SK-N-SH treated with all-trans-retinoic acid at 6 μM for 48 hours (cell line): ENCODE measurements at regions not wholly inside any gene's neighbourhood (a gene's known extent, or its start where the extent isn't known, plus 50 kb on each side); places are given as distances from the start of the nearest gene placed in this dataset.

ENCODE experiments used
- CREB5 ChIP-seq: fragments of 250-450 bp; sonication (Bioruptor Pico); IDR thresholded peaks from 2 replicates; pipeline ENCODE4 v1.5.1; 2020; ENCODE audit warnings: low read depth, mild to moderate bottlenecking, moderate library complexity
- ESRRG ChIP-seq: fragments of 250-450 bp; sonication (Bioruptor Pico); IDR thresholded peaks from 2 replicates; pipeline ENCODE4 v1.6.1; 2021; ENCODE audit warnings: mild to moderate bottlenecking
- ISL1 ChIP-seq: fragments of 250-450 bp; sonication (Bioruptor Pico); IDR thresholded peaks from 2 replicates; pipeline ENCODE4 v2.1.2; 2022; ENCODE audit warnings: mild to moderate bottlenecking, moderate library complexity
- OSR1 ChIP-seq: fragments of 250-450 bp; sonication (Bioruptor Pico); IDR thresholded peaks from 2 replicates; pipeline ENCODE4 v1.8.0; 2022; ENCODE audit warnings: moderate library complexity, mild to moderate bottlenecking, inconsistent platforms
- PATZ1 ChIP-seq: fragments of 250-450 bp; sonication (Bioruptor Pico); IDR thresholded peaks from 2 replicates; pipeline ENCODE4 v1.8.0; 2020; ENCODE audit warnings: mild to moderate bottlenecking, moderate library complexity, borderline replicate concordance
- POU6F1 ChIP-seq: fragments of 250-450 bp; sonication (Bioruptor Pico); IDR thresholded peaks from 2 replicates; pipeline ENCODE4 v1.8.0; 2021; ENCODE audit warnings: low read depth, mild to moderate bottlenecking, moderate library complexity, borderline replicate concordance
- PPARA ChIP-seq: fragments of 250-450 bp; sonication (Bioruptor Pico); IDR thresholded peaks from 2 replicates; pipeline ENCODE4 v1.5.0; 2020; ENCODE audit warnings: mild to moderate bottlenecking, borderline replicate concordance
- RARB ChIP-seq: fragments of 250-450 bp; sonication (Bioruptor Pico); IDR thresholded peaks from 2 replicates; pipeline ENCODE4 v1.8.0; 2021; ENCODE audit warnings: mild to moderate bottlenecking, moderate library complexity
- TSHZ2 ChIP-seq: fragments of 250-450 bp; sonication (Bioruptor Pico); IDR thresholded peaks from 2 replicates; pipeline ENCODE4 v1.5.0; 2020; ENCODE audit warnings: mild to moderate bottlenecking, moderate library complexity
- ZFP3 ChIP-seq: fragments of 250-450 bp; sonication (Bioruptor Pico); IDR thresholded peaks from 2 replicates; pipeline ENCODE4 v1.5.0; 2020; ENCODE audit warnings: mild to moderate bottlenecking, moderate library complexity
- ZNF70 ChIP-seq: fragments of 450-650 bp; formaldehyde crosslinking; IDR thresholded peaks from 2 replicates; pipeline ENCODE4 v1.5.0; 2020; ENCODE audit warnings: mild to moderate bottlenecking, moderate library complexity
- TF ChIP-seq, protein P1 (sequence below): fragments of 250-450 bp; sonication (Bioruptor Pico); IDR thresholded peaks from 2 replicates; pipeline ENCODE4 v1.5.1; 2021; ENCODE audit warnings: mild to moderate bottlenecking, moderate library complexity

DNA sequence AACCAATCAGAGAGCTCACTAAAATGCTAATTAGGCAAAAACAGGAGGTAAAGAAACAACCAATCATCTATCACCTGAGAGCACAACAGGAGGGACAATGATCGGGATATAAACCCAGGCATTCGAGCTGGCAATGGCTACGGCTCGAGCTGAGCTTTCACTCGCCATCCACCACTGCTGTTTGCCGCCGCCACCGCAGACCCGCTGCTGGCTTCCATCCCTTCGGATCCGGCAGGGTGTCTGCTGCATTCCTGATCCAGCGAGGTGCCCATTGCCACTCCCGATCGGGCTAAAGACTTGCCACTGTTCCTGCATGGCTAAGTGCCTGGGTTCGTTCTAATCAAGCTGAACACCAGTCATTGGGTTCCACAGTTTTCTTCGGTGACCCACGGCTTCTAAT lies 236.7 kb upstream of the DLGAP1 start:
- TF ChIP-seq CREB5 (CRISPR knock-in tag), result no peak
- no peak for TF ChIP-seq RARB (CRISPR knock-in tag)
- no peak for TF ChIP-seq POU6F1 (CRISPR knock-in tag)
- TF ChIP-seq TSHZ2 (CRISPR knock-in tag), result no peak
- no peak for TF ChIP-seq ZFP3 (CRISPR knock-in tag)
- TF ChIP-seq ESRRG (CRISPR knock-in tag), result no peak
- TF ChIP-seq ZNF70 (CRISPR knock-in tag), result no peak
- TF ChIP-seq, protein P1, sequence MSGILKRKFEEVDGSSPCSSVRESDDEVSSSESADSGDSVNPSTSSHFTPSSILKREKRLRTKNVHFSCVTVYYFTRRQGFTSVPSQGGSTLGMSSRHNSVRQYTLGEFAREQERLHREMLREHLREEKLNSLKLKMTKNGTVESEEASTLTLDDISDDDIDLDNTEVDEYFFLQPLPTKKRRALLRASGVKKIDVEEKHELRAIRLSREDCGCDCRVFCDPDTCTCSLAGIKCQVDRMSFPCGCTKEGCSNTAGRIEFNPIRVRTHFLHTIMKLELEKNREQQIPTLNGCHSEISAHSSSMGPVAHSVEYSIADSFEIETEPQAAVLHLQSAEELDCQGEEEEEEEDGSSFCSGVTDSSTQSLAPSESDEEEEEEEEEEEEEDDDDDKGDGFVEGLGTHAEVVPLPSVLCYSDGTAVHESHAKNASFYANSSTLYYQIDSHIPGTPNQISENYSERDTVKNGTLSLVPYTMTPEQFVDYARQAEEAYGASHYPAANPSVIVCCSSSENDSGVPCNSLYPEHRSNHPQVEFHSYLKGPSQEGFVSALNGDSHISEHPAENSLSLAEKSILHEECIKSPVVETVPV (CRISPR knock-in tag), result no peak
- no peak for TF ChIP-seq ISL1
- TF ChIP-seq PATZ1, result no peak
- no peak for TF ChIP-seq OSR1 (CRISPR knock-in tag)
- no peak for TF ChIP-seq PPARA
